NCI-H2227 treated with DMSO at 0.1 percent for 48 hours (cell line): ENCODE measurements at regions not wholly inside any gene's neighbourhood (a gene's known extent, or its start where the extent isn't known, plus 50 kb on each side); places are given as distances from the start of the nearest gene placed in this dataset.
A peak's percentile ranks its signal among the peaks of the same experiment; 100 is the strongest.

Experiments used
- DNase-seq: peaks from one replicate; lab custom pipeline; 2025; lab: John Stamatoyannopoulos, UW

- no peak for DNase-seq
Measured at GRCh38 chr7:113460067-113460466, 341.7 kb upstream of the SMIM30 start.

DNA sequence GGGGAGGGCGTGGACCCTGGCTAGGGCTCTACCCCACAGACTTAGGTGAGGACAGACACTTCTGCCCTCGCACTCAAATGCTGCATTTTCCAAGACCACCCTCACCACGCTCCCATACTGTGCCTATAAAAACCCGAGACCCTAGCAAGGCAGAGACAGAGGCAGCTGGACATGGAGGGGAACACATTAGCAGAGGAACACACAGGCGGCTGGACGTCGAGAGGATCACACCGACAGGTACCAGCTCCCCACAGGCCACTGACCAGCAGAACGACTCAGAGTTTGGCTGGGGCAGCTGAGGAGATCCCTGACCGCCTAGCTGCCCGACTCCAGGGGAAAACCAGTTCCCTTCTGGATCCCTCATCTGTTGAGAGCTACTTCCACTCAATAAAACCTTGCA is 338.2 kb upstream of the SMIM30 start:
- DNase-seq = no peak

DNA sequence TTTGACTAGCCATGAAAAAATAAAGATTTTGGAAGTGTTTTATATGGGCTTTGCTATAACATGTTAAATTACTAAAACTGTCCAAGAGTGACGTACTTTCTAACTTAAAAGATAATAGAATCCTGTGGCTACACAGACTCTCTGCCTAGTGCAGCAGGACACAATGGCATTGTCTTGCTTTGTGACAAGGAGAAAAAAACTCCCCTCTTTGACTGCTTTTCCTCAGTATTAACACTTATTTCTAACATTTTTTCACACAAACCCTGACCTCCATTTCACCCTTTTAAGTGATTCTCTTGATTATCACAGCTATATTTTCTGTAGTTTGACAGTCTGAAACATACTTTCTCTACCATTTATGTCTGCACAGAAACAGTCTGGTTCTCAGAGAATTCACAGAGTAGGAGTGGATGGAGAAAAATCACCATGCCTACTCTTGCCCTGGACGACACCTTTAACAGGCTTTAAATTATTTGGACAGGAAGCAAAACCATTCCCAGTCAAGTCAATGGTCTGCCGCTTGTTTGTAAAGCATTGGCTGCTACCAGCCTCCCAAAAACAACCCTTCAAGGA is 336.3 kb upstream of the SMIM30 start:
- DNase-seq = no peak

DNA sequence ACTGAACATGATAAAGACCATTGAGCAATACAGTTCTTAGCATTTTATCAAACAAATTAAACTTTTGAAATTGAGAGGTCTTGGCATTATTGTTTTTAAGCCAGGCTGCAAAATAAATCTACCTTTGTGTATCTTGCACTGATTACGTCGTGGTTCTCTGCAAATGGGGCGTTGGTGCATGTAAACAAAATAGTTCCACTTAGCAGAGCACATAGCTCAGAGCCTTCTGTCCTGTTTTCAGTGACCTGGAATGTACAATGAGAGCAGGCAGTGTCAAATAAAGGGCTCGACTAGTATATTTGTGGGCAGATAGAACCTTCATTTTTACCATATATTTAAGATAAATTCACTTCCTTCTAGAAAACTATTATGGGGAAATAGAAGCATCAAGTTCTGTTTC is 333.9 kb upstream of the SMIM30 start:
- DNase-seq = no peak

DNA sequence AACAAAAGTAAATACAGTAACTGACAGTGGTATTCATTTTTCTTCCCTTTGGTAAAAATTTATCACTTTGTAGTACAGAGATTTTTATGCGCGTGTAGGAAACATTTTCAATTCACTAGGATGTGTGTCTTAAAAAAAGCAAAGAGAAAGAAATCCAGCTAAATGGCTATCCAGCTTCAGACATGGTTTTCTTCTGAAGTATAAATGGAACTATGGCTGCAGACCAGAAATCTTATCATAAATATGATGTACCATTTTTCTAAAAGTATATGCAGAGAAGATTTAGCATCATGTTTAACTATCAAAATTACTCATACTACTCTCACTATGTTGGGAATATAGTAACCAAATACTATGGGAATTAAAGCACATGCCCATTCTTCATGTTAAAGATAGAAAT is 328.4 kb upstream of the SMIM30 start:
- no peak for DNase-seq

- no peak for DNase-seq
Measured at GRCh38 chr7:113446391-113446790, 328.0 kb upstream of the SMIM30 start.

GRCh38 chr7:113444261-113444660 is 325.9 kb upstream of the SMIM30 start:
- DNase-seq = no peak

- no peak for DNase-seq
Measured at GRCh38 chr7:113440173-113440572, 321.8 kb upstream of the SMIM30 start.

- DNase-seq = no peak
Measured at GRCh38 chr7:113431406-113431805, 313.1 kb upstream of the SMIM30 start.

DNA sequence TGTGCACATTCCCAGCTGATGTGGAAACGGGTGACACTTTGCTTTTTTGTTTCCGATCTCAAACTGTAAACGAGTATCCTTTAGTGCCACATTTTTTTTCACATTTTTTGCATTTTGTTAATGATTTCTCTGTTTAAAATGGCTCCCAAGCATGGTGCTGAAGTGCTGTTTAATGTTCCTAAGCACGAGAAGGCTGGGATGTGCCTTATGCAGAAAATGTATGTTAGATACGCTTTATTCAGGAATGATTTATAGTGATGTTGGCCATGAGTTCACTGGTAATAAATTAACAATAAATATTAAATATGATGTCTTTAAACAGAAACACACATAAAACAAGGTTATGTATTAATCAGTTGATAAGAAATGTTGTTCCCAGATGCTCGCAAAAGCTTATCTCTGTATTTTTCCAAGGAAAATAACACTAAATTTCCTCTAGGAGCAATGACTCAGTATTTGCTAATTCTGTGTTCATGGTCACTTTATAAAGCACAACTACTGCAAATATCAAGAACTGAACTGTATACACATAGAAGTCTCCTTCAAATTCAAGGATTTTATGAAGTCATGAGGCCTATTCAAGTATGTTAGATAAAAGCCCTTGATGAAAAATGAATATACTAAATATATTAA is 305.9 kb upstream of the SMIM30 start:
- no peak for DNase-seq

DNA sequence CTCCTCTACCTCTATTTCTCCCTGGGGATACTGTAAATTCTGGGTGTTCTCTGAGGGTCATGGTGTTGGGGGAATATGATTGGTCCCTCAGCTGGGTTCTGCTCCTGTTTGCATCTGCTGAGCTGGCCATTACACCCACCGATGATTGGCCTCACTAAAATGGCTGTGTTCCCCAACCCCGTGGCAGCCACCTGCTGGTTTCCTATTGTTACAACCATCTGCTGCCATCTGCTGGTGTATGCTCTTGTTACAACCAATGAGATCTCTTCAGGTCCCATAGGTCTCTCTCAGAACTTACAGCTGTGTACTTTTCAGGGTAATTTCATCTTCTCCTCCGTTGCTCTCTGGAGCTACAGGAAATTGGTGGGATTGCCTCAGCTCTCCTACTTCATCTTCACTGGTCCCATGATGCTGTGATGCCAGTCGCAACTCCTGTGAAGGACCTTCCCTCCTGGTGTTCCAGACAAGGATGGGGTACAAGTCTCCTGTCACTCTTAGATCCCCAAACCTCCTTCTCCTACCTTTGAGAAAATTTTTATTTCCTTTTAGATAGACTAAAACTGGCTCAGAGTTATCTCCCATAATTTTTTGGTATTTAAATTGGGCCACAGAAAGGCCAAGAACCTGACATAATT is 303.5 kb upstream of the SMIM30 start:
- peak; percentile 43 for DNase-seq

DNA sequence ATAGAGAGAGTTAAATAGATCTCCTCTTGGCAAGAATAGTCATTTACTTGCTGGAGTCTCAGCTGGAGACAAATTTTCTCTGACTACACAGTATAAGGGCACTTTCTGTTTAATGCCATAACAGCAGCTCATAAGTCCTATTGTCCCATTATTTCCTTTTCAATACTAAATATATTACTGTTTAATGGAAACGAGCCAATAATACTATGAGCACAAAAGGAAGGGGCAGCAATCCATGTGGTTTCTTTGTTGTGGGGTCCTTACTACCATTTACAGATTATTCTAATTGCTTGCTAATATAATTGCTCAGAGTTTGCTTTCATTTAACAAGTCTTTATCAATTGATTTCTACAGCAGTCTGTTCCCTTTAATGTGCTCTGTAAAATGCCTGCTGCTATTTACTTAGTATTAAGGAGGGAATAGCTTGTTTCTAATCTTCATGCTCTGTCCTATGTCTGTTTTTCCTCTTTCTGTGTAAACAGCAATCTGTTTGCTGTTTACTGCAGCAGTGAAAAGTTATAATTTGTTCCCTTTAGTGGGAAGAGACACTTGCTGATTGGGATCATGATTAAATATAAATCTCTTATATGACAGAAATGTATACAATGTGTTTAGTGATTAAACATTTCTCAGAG is 296.2 kb upstream of the SMIM30 start:
- DNase-seq = no peak

DNA sequence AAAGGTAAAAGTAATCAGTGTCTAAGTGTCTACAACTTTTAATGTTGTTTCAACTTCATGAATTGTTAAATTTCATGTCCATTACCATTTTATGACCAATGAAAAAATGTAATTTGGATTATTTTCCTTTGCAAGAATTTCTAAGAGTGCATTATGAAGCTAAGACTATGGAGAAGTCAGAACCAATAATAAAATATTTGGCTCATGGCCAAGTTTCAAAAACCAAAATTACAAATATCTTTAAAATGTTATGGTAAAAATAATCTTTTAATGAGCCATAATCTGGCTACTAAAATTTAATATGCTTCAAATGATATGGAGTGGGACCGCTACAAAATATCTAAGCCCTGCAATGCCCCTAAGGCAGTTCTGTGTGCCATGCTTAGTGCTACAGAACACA is 294.1 kb upstream of the SMIM30 start:
- DNase-seq = no peak

DNA sequence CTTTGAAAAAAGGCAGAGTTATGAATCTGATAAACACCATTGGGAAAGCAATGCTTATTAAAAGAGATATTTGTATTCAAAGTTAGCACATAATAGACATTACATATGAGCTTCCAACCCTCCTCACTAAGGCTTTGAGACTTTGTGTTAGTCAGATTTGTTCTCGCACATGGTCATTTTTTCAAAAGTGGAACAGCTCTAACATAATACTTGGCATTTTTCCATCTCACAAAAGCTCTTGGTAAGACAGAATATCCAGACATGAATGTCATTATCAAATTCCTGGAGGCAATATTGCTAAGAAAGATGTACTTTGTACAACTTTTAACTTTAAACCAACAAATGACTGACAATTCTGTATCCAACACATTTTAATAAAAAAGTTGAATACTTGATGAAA is 292.4 kb upstream of the SMIM30 start:
- DNase-seq = no peak

DNA sequence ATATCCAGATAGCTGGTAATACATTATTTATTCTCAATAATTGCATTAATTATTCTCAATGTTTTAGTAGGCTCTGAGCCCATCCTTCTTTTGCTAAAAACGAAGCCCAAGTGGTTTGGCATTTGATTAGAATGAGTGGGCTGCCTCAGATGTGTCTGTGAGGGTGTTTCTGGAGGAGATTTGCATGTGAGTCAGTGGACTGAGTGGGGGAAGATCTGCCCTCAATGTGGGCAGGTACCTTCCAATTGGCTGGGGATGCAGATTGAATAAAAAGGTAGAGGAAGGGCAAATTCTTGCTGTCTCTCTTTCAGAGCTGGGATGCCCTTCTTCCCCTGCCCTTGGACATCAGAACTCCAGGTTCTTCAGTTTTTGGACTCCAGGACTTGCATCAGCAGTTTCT is 290.6 kb upstream of the SMIM30 start:
- DNase-seq = no peak

DNA sequence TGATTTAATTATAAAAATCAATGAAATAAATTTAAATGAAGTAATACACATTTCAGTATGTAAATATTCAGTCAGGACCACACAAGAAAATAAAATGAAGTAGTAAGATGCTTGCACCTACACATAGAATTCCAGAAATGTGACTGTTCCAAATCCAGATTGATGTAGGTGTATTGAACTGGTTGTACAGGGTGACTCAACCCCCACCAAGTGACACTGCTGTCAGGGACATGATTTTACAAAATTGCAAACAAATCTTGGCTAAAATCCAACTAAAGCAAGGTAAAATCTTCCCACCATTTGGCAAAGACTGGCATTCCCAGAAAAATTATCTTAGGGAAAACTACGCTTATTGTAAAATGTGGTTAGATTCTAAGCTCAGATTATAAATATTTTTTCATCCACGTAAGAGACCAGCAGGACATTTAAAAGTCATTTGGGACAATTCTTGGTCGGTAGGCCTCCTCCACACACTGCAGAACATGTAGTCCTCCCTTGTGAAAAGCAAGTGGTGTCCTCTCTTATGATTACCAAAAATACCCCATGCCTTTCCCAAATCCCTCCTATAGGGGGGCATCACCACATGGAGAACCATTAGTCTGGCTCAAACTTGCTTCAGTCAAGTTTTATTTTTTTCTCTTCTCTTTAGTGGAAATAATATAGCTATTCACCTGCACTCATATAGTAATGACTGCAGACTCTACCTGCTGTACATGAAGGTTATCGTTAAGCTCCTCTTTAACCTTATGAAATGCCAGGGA is 287.1 kb upstream of the SMIM30 start:
- DNase-seq = no peak

- DNase-seq = no peak
Measured at GRCh38 chr7:113404245-113404644, 285.9 kb upstream of the SMIM30 start.

GRCh38 chr7:113402482-113402881 is 284.1 kb upstream of the SMIM30 start:
- DNase-seq = no peak

- no peak for DNase-seq
Measured at GRCh38 chr7:113402005-113402404, 283.7 kb upstream of the SMIM30 start.

GRCh38 chr7:113394856-113395255 is 276.5 kb upstream of the SMIM30 start:
- DNase-seq = no peak

GRCh38 chr7:113392841-113393540 is 274.6 kb upstream of the SMIM30 start:
- DNase-seq = no peak

DNA sequence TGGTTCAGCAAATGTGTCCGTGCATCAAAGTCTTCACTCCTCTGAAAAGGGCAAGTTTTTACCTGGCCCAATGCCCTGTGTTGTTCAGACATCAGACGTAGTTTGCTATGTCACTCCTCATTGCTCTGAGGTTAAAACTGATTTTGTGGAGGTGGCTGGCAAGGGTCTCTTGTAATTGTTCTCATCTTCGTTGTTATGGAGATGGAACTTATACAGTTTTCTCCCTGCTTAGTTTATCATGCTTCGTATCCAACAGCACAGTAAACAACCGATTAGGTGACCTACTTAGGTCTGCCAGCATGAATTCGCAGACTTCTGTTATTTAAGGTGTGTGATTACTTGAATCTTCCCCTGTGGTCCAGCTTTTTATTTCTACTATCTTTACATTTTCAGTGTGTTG is 274.1 kb upstream of the SMIM30 start:
- no peak for DNase-seq
